Osteoblast (primary cell): ENCODE measurements at regions not wholly inside any gene's neighbourhood (a gene's known extent, or its start where the extent isn't known, plus 50 kb on each side); places are given as distances from the start of the nearest gene placed in this dataset.

Source experiments
- DNase-seq: peaks from one replicate; pipeline ENCODE4 v3.0.0; 2011; ENCODE audit warnings: low spot score, mixed read lengths; ENCODE audit not compliant: insufficient read length; ENCODE audit errors: missing footprints
- H2AFZ ChIP-seq: 2 replicates; pipeline ENCODE4 v1.6.0; 2011; ENCODE audit warnings: mild to moderate bottlenecking, low read length
- H3K27ac ChIP-seq: 2 replicates; pipeline ENCODE4 v1.5.1; 2011; ENCODE audit warnings: mild to moderate bottlenecking, low read depth, low read length, moderate library complexity
- H3K27me3 ChIP-seq: 2 replicates; pipeline ENCODE4 v1.6.0; 2012; ENCODE audit warnings: mild to moderate bottlenecking, control low read depth, inconsistent platforms, low read length, moderate library complexity; ENCODE audit not compliant: insufficient read depth
- H3K36me3 ChIP-seq: 2 replicates; pipeline ENCODE4 v1.5.1; 2011; ENCODE audit warnings: mild to moderate bottlenecking, low read length, control low read depth, moderate library complexity; ENCODE audit not compliant: insufficient read depth
- H3K4me1 ChIP-seq: 2 replicates; pipeline ENCODE4 v1.5.1; 2011; ENCODE audit warnings: mild to moderate bottlenecking, low read length, control low read depth, moderate library complexity; ENCODE audit not compliant: insufficient read depth
- H3K4me2 ChIP-seq: 2 replicates; pipeline ENCODE4 v1.6.0; 2011; ENCODE audit warnings: mild to moderate bottlenecking, low read length; ENCODE audit not compliant: insufficient read depth
- H3K4me3 ChIP-seq: fragments of 200-600 bp; sonication (generic); 3 replicates; pipeline ENCODE4 v1.5.1; 2012; ENCODE audit warnings: mild to moderate bottlenecking, low read length, inconsistent platforms; ENCODE audit not compliant: insufficient read depth
- H3K79me2 ChIP-seq: 2 replicates; pipeline ENCODE4 v1.6.0; 2012; ENCODE audit warnings: mild to moderate bottlenecking, low read length, control low read depth, inconsistent platforms; ENCODE audit not compliant: insufficient read depth
- H3K9me3 ChIP-seq: 2 replicates; pipeline ENCODE4 v1.5.1; 2011; ENCODE audit warnings: low read depth, low read length, control low read depth
- H4K20me1 ChIP-seq: 2 replicates; pipeline ENCODE4 v1.6.0; 2012; ENCODE audit warnings: mild to moderate bottlenecking, low read length, control low read depth; ENCODE audit not compliant: insufficient read depth
- TF ChIP-seq, protein P1 (sequence below): IDR thresholded peaks from 2 replicates; pipeline ENCODE4 v1.5.1; 2011; ENCODE audit warnings: mild to moderate bottlenecking, low read depth, low read length, moderate library complexity; ENCODE audit errors: extremely low read depth

GRCh38 chr3:5888851-5889250 lies 701.3 kb downstream of the EDEM1 start:
- Histone ChIP-seq H3K4me2 (no peak overlapping the region), H3K4me3 (no peak overlapping the region), H3K4me1 (no peaks in the 10 kb centered on the region), H3K9me3 (no peaks in the 10 kb centered on the region), H3K36me3 (no peaks in the 10 kb centered on the region), H3K27me3 (no peaks in the 10 kb centered on the region), H4K20me1 (no peaks in the 10 kb centered on the region), H2AFZ (no peak overlapping the region), H3K27ac (no peak overlapping the region), H3K79me2 (no peaks in the 10 kb centered on the region)
- TF ChIP-seq, protein P1, sequence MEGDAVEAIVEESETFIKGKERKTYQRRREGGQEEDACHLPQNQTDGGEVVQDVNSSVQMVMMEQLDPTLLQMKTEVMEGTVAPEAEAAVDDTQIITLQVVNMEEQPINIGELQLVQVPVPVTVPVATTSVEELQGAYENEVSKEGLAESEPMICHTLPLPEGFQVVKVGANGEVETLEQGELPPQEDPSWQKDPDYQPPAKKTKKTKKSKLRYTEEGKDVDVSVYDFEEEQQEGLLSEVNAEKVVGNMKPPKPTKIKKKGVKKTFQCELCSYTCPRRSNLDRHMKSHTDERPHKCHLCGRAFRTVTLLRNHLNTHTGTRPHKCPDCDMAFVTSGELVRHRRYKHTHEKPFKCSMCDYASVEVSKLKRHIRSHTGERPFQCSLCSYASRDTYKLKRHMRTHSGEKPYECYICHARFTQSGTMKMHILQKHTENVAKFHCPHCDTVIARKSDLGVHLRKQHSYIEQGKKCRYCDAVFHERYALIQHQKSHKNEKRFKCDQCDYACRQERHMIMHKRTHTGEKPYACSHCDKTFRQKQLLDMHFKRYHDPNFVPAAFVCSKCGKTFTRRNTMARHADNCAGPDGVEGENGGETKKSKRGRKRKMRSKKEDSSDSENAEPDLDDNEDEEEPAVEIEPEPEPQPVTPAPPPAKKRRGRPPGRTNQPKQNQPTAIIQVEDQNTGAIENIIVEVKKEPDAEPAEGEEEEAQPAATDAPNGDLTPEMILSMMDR = no peak
- DNase-seq = no peak

- H2AFZ ChIP-seq = no peak overlapping the region
Measured at GRCh38 chr3:5889374-5889773, 701.9 kb downstream of the EDEM1 start.

DNA sequence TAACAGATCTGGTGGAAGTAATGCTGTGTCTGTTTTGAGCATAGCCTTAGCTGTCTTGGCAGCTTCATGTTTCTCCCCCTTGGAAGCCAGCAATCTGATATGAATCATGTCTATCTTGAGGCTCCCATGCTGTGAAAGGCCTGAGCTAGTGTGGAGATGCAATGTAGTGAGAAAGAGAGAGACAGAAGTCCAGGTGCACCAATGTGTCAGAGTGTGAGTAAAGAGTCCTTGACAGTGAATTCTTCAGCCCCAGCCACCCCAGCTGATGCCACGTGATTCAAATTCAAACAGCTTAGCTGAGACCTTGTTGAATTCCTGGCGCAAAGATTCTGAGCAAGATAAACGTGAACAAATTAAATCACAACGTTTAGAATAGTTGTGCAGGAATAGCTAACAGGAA lies 704.2 kb downstream of the EDEM1 start:
- H3K4me2 ChIP-seq = no peak overlapping the region
- H3K4me1 ChIP-seq = no peaks in the 10 kb centered on the region
- no peak overlapping the region for H2AFZ ChIP-seq
- no peak overlapping the region for H3K27ac ChIP-seq
- no peaks in the 10 kb centered on the region for H3K79me2 ChIP-seq
- H3K36me3 ChIP-seq = no peaks in the 10 kb centered on the region
- no peaks in the 10 kb centered on the region for H4K20me1 ChIP-seq
- no peak for DNase-seq
- H3K9me3 ChIP-seq = no peaks in the 10 kb centered on the region
- H3K4me3 ChIP-seq = no peak overlapping the region
- H3K27me3 ChIP-seq = no peaks in the 10 kb centered on the region
- TF ChIP-seq, protein P1 = no peak

More at GRCh38 chr3:5889374-5889773, 701.9 kb downstream of the EDEM1 start:
- H3K4me2 ChIP-seq = no peak overlapping the region
- TF ChIP-seq, protein P1 = no peak
- H3K27me3 ChIP-seq = no peaks in the 10 kb centered on the region
- no peaks in the 10 kb centered on the region for H4K20me1 ChIP-seq
- H3K79me2 ChIP-seq = no peaks in the 10 kb centered on the region
- no peak overlapping the region for H3K4me3 ChIP-seq
- DNase-seq = no peak
- H3K27ac ChIP-seq = no peak overlapping the region
- H3K36me3 ChIP-seq = no peaks in the 10 kb centered on the region
- H3K9me3 ChIP-seq = no peaks in the 10 kb centered on the region
- no peaks in the 10 kb centered on the region for H3K4me1 ChIP-seq

DNA sequence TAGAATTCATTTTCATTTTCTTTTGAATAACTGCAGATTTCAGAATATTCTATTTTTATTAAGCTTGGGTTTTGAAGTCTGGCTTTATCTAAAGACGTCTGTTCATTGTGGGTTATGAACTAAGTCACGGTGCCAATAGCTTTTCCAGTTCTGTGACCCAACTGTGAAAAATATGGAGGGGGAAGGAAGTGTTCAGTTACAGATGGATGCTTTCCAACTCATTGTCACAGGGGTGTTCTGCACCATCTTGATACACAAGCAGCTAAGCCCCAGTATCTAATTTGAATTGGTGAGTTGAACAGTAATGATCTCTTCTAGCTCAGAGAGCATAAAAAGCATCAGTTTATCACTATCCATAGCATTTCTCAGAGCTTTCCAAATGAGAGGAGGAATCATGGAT lies 710.6 kb downstream of the EDEM1 start:
- Histone ChIP-seq H4K20me1 (no peaks in the 10 kb centered on the region), H3K4me2 (no peak overlapping the region), H3K4me3 (no peak overlapping the region), H3K4me1 (no peaks in the 10 kb centered on the region), H3K79me2 (no peaks in the 10 kb centered on the region), H3K27me3 (no peaks in the 10 kb centered on the region), H3K9me3 (no peaks in the 10 kb centered on the region), H2AFZ (no peak overlapping the region), H3K36me3 (no peaks in the 10 kb centered on the region), H3K27ac (no peak overlapping the region)
- TF ChIP-seq, protein P1 = no peak
- DNase-seq = no peak
